SU-DHL-6 (cell line): ENCODE measurements at regions not wholly inside any gene's neighbourhood (a gene's known extent, or its start where the extent isn't known, plus 50 kb on each side); places are given as distances from the start of the nearest gene placed in this dataset.

Experiments
- CTCF ChIP-seq: fragments of 200-600 bp; sonication (generic); IDR thresholded peaks from one replicate; pipeline ENCODE4 v1.5.1; 2017; ENCODE audit warnings: antibody characterized with exemption, mild to moderate bottlenecking, low read length, moderate library complexity; ENCODE audit not compliant: insufficient read depth, poor library complexity, severe bottlenecking
- EZH2phosphoT487 ChIP-seq: fragments of 200-600 bp; sonication (generic), shearing (Covaris generic); conservative IDR thresholded peaks from 2 replicates; pipeline ENCODE4 v1.6.1; 2018; ENCODE audit warnings: mild to moderate bottlenecking, antibody characterized with exemption, low read length, moderate library complexity, mixed read lengths

DNA sequence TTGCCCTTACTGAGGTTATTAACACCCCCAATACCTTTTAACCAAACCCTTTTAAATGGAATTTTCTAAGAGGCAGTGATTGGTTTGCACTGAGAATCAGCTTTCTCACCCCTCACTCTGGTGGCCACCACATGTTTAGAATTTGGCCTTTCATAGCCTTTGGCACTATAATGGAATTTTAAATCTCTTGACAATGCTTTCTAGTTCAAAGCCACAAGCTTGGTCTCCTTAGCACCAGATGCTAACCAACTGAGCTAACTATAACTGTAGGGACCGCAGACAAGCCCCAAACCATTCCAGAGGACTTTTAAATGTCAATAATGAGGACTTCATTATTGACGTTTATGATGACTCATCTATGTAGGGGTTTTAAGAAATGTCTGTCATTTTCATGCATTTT lies 238.7 kb upstream of the SNX7 start:
- TF ChIP-seq CTCF (no peak), EZH2phosphoT487 (no peak)
